HG02763 (cell line): ENCODE measurements at regions not wholly inside any gene's neighbourhood (a gene's known extent, or its start where the extent isn't known, plus 50 kb on each side); places are given as distances from the start of the nearest gene placed in this dataset.

Experiments
- ATAC-seq: cut with Tn5 transposase; IDR thresholded peaks from one replicate; pipeline ENCODE4 v1.9.1; 2021; ENCODE audit warnings: mild to moderate bottlenecking, moderate library complexity; ENCODE audit not compliant: unreplicated experiment

- ATAC-seq = no peak
These were observed 133.4 kb downstream of the JCAD start for GRCh38 chr10:29925771-29926692.

GRCh38 chr10:29924436-29924835, 134.9 kb downstream of the JCAD start:
- no peak for ATAC-seq

- no peak for ATAC-seq
These were observed 135.9 kb downstream of the JCAD start for GRCh38 chr10:29923416-29923965.

GRCh38 chr10:29922892-29923291, 136.5 kb downstream of the JCAD start:
- ATAC-seq = no peak

- ATAC-seq = no peak
These were observed 137.2 kb downstream of the JCAD start for GRCh38 chr10:29922226-29922625.

- ATAC-seq = no peak
These were observed 138.3 kb downstream of the JCAD start for GRCh38 chr10:29921071-29921446.

- no peak for ATAC-seq
These were observed 138.8 kb downstream of the JCAD start for GRCh38 chr10:29920408-29921070.

GRCh38 chr10:29918623-29919400, 140.6 kb downstream of the JCAD start:
- no peak for ATAC-seq

GRCh38 chr10:29917311-29917710, 142.1 kb downstream of the JCAD start:
- no peak for ATAC-seq

- no peak for ATAC-seq
These were observed 142.7 kb downstream of the JCAD start for GRCh38 chr10:29916669-29917068.

GRCh38 chr10:29914986-29915785, 144.2 kb downstream of the JCAD start:
- ATAC-seq = no peak

- no peak for ATAC-seq
These were observed 150.4 kb downstream of the JCAD start for GRCh38 chr10:29908962-29909361.

- no peak for ATAC-seq
These were observed 158.5 kb downstream of the JCAD start for GRCh38 chr10:29900865-29901264.

- ATAC-seq = no peak
These were observed 161.2 kb downstream of the JCAD start for GRCh38 chr10:29897999-29898716.

GRCh38 chr10:29897430-29897829, 162.0 kb downstream of the JCAD start:
- no peak for ATAC-seq

GRCh38 chr10:29896053-29896452, 163.3 kb downstream of the JCAD start:
- no peak for ATAC-seq

GRCh38 chr10:29895456-29895855, 163.9 kb downstream of the JCAD start:
- ATAC-seq = no peak

- ATAC-seq = no peak
These were observed 171.1 kb downstream of the JCAD start for GRCh38 chr10:29888321-29888720.

- no peak for ATAC-seq
These were observed 173.1 kb downstream of the JCAD start for GRCh38 chr10:29886299-29886698.

GRCh38 chr10:29883231-29883630, 176.2 kb downstream of the JCAD start:
- ATAC-seq = no peak
